ENCODE measurements at regions not wholly inside any gene's neighbourhood (a gene's known extent, or its start where the extent isn't known, plus 50 kb on each side); places are given as distances from the start of the nearest gene placed in this dataset.

- no peaks in the 10 kb centered on the region for H3K9me3 Mint-ChIP-seq (ENCODE audit: unreplicated experiment)
Observed at GRCh38 chr3:165507576-165507975, 311.4 kb upstream of the SLITRK3 start.

GRCh38 chr3:165507060-165507459 is 310.9 kb upstream of the SLITRK3 start:
- no peaks in the 10 kb centered on the region for H3K9me3 Mint-ChIP-seq (ENCODE audit: unreplicated experiment)
- H3K4me3 Mint-ChIP-seq (ENCODE audit: unreplicated experiment), result no peak overlapping the region
- DNase-seq, result no peak
- peaks cover 19% of the 10 kb centered on the region for H3K4me1 Mint-ChIP-seq (ENCODE audit: low read depth, unreplicated experiment)
- peaks cover 10% of the 10 kb centered on the region for H3K36me3 Mint-ChIP-seq (ENCODE audit: unreplicated experiment)
- TF ChIP-seq CTCF (IDR thresholded peaks at IDR 0.05; ENCODE audit: partially characterized antibody, unreplicated experiment), result no peak
- H3K27me3 Mint-ChIP-seq (ENCODE audit: unreplicated experiment), result peaks cover 2% of the 10 kb centered on the region
- no peak overlapping the region for H3K27ac Mint-ChIP-seq (ENCODE audit: unreplicated experiment)

More at GRCh38 chr3:165507576-165507975, 311.4 kb upstream of the SLITRK3 start:
- TF ChIP-seq CTCF (IDR thresholded peaks at IDR 0.05; ENCODE audit: partially characterized antibody, unreplicated experiment), result no peak
- H3K27me3 Mint-ChIP-seq (ENCODE audit: unreplicated experiment), result peaks cover 2% of the 10 kb centered on the region
- peaks cover 17% of the 10 kb centered on the region for H3K4me1 Mint-ChIP-seq (ENCODE audit: low read depth, unreplicated experiment)
- no peak for DNase-seq
- H3K36me3 Mint-ChIP-seq (ENCODE audit: unreplicated experiment), result peaks cover 10% of the 10 kb centered on the region
- no peak overlapping the region for H3K4me3 Mint-ChIP-seq (ENCODE audit: unreplicated experiment)
- H3K27ac Mint-ChIP-seq (ENCODE audit: unreplicated experiment), result no peak overlapping the region

GRCh38 chr3:165505657-165506056 is 309.5 kb upstream of the SLITRK3 start:
- DNase-seq, result no peak
- Mint-ChIP-seq H3K4me3 (ENCODE audit: unreplicated experiment) (no peak overlapping the region), H3K9me3 (ENCODE audit: unreplicated experiment) (no peaks in the 10 kb centered on the region)

GRCh38 chr3:165504554-165504953 is 308.4 kb upstream of the SLITRK3 start:
- H3K4me1 Mint-ChIP-seq (ENCODE audit: low read depth, unreplicated experiment), result peaks cover 19% of the 10 kb centered on the region
- peaks cover 10% of the 10 kb centered on the region for H3K36me3 Mint-ChIP-seq (ENCODE audit: unreplicated experiment)
- DNase-seq, result no peak
- no peak overlapping the region for H3K4me3 Mint-ChIP-seq (ENCODE audit: unreplicated experiment)
- H3K9me3 Mint-ChIP-seq (ENCODE audit: unreplicated experiment), result no peaks in the 10 kb centered on the region
- TF ChIP-seq CTCF (IDR thresholded peaks at IDR 0.05; ENCODE audit: partially characterized antibody, unreplicated experiment), result no peak
- H3K27me3 Mint-ChIP-seq (ENCODE audit: unreplicated experiment), result peaks cover 2% of the 10 kb centered on the region
- H3K27ac Mint-ChIP-seq (ENCODE audit: unreplicated experiment), result no peak overlapping the region

More at GRCh38 chr3:165505657-165506056, 309.5 kb upstream of the SLITRK3 start:
- Mint-ChIP-seq H3K4me1 (ENCODE audit: low read depth, unreplicated experiment) (peaks cover 19% of the 10 kb centered on the region), H3K27me3 (ENCODE audit: unreplicated experiment) (peaks cover 2% of the 10 kb centered on the region), H3K36me3 (ENCODE audit: unreplicated experiment) (peaks cover 10% of the 10 kb centered on the region), H3K27ac (ENCODE audit: unreplicated experiment) (no peak overlapping the region)
- TF ChIP-seq CTCF (IDR thresholded peaks at IDR 0.05; ENCODE audit: partially characterized antibody, unreplicated experiment), result no peak

- no peaks in the 10 kb centered on the region for H3K9me3 Mint-ChIP-seq (ENCODE audit: unreplicated experiment)
- peaks cover 10% of the 10 kb centered on the region for H3K36me3 Mint-ChIP-seq (ENCODE audit: unreplicated experiment)
- H3K4me1 Mint-ChIP-seq (ENCODE audit: low read depth, unreplicated experiment), result peaks cover 19% of the 10 kb centered on the region
- no peak overlapping the region for H3K27ac Mint-ChIP-seq (ENCODE audit: unreplicated experiment)
- peaks cover 2% of the 10 kb centered on the region for H3K27me3 Mint-ChIP-seq (ENCODE audit: unreplicated experiment)
- DNase-seq, result no peak
- no peak for TF ChIP-seq CTCF (IDR thresholded peaks at IDR 0.05; ENCODE audit: partially characterized antibody, unreplicated experiment)
- no peak overlapping the region for H3K4me3 Mint-ChIP-seq (ENCODE audit: unreplicated experiment)
Observed at GRCh38 chr3:165503825-165504224, 307.6 kb upstream of the SLITRK3 start.

Measured in glutamatergic neuron (in vitro differentiated cells).